Neuronal stem cell (in vitro differentiated cells): ENCODE measurements at regions not wholly inside any gene's neighbourhood (a gene's known extent, or its start where the extent isn't known, plus 50 kb on each side); places are given as distances from the start of the nearest gene placed in this dataset.
A peak's percentile ranks its signal among the peaks of the same experiment; 100 is the strongest.
"Not testable (repeated sequence)": the region's sequence is repeated elsewhere in the genome, so short reads cannot be mapped to it uniquely, and the experiment has no call there.

ENCODE experiments used
- DNase-seq: peaks from one replicate; pipeline ENCODE4 v3.0.0-alpha.2; 2013; ENCODE audit warnings: low spot score
- H2AFZ ChIP-seq: one replicate; pipeline ENCODE4 v1.6.1; 2013; ENCODE audit warnings: mild to moderate bottlenecking, low read length, inconsistent platforms
- H2AK5ac ChIP-seq: 2 replicates; pipeline ENCODE4 v1.6.1; 2013; ENCODE audit warnings: low read depth, mild to moderate bottlenecking, inconsistent platforms, low read length, moderate library complexity, mixed read lengths
- H2BK120ac ChIP-seq: 2 replicates; pipeline ENCODE4 v1.6.1; 2013; ENCODE audit warnings: low read depth, mild to moderate bottlenecking, inconsistent platforms, low read length, moderate library complexity, mixed read lengths
- H2BK12ac ChIP-seq: one replicate; pipeline ENCODE4 v1.6.1; 2013; ENCODE audit warnings: low read length, inconsistent platforms
- H2BK15ac ChIP-seq: 2 replicates; pipeline ENCODE4 v1.6.1; 2013; ENCODE audit warnings: mild to moderate bottlenecking, low read length, inconsistent platforms, mixed read lengths
- H2BK5ac ChIP-seq: one replicate; pipeline ENCODE4 v1.6.1; 2013; ENCODE audit warnings: inconsistent platforms, mild to moderate bottlenecking, low read length, moderate library complexity
- H3K14ac ChIP-seq: one replicate; pipeline ENCODE4 v1.6.1; 2013; ENCODE audit warnings: low read length, inconsistent platforms
- H3K18ac ChIP-seq: 2 replicates; pipeline ENCODE4 v1.6.1; 2013; ENCODE audit warnings: low read length, inconsistent platforms
- H3K23ac ChIP-seq: 2 replicates; pipeline ENCODE4 v1.6.1; 2013; ENCODE audit warnings: low read depth, mild to moderate bottlenecking, mixed read lengths, low read length, inconsistent platforms; ENCODE audit not compliant: poor library complexity
- H3K27ac ChIP-seq: replicated peaks from 3 replicates; pipeline ENCODE4 v1.5.1; 2013; ENCODE audit warnings: low read length, inconsistent platforms
- H3K27me3 ChIP-seq, 3 experiments: 2 replicates each; pipeline ENCODE4 v1.6.1; 2013; ENCODE audit warnings: low read length in 3 of 3, mild to moderate bottlenecking in 2 of 3, inconsistent platforms in 1 of 3, low read depth in 1 of 3, mixed read lengths in 1 of 3, moderate library complexity in 1 of 3; ENCODE audit not compliant: control insufficient read depth in 3 of 3, insufficient read depth in 3 of 3
- H3K36me3 ChIP-seq, 2 donors: replicated peaks in 1 of 2; 2 replicates each; pipeline ENCODE4 v1.6.1; 2013; ENCODE audit warnings: low read length in 2 of 2; ENCODE audit not compliant: control insufficient read depth in 2 of 2, insufficient read depth in 2 of 2
- H3K4ac ChIP-seq: 2 replicates; pipeline ENCODE4 v1.6.1; 2013; ENCODE audit warnings: inconsistent platforms, mild to moderate bottlenecking, low read length, moderate library complexity
- H3K4me1 ChIP-seq, 2 donors: 1 replicate in 1 of 2; 2 replicates in 1 of 2; pipeline ENCODE4 v1.6.1; 2013; ENCODE audit warnings: low read length in 2 of 2, low read depth in 1 of 2; ENCODE audit not compliant: control insufficient read depth in 2 of 2, insufficient read depth in 1 of 2
- H3K4me2 ChIP-seq: one replicate; pipeline ENCODE4 v1.6.1; 2013; ENCODE audit warnings: mild to moderate bottlenecking, low read length, inconsistent platforms; ENCODE audit not compliant: insufficient read depth, poor library complexity, severe bottlenecking
- H3K4me3 ChIP-seq, 2 donors: 2 replicates each; pipeline ENCODE4 v1.5.1; 2013; ENCODE audit warnings: low read length in 2 of 2, mild to moderate bottlenecking in 2 of 2, inconsistent platforms in 1 of 2, moderate library complexity in 1 of 2
- H3K79me1 ChIP-seq: one replicate; pipeline ENCODE4 v1.6.1; 2013; ENCODE audit warnings: low read depth, mild to moderate bottlenecking, inconsistent platforms, low read length, moderate library complexity
- H3K9ac ChIP-seq: one replicate; pipeline ENCODE4 v1.6.1; 2013; ENCODE audit warnings: mild to moderate bottlenecking, low read depth, low read length, inconsistent platforms; ENCODE audit not compliant: poor library complexity
- H3K9me3 ChIP-seq, 2 donors: replicated peaks in 1 of 2; 2 replicates each; pipeline versions ENCODE3 to v1.6.1; 2013; ENCODE audit warnings: low read length in 2 of 2, mild to moderate bottlenecking in 2 of 2, inconsistent platforms in 1 of 2, low read depth in 1 of 2, mixed read lengths in 1 of 2, moderate library complexity in 1 of 2; ENCODE audit not compliant: control insufficient read depth in 2 of 2, insufficient read depth in 1 of 2
- H4K8ac ChIP-seq: one replicate; pipeline ENCODE4 v1.6.1; 2013; ENCODE audit warnings: low read depth, mild to moderate bottlenecking, inconsistent platforms, low read length, moderate library complexity
- H4K91ac ChIP-seq: one replicate; pipeline ENCODE4 v1.6.1; 2013; ENCODE audit warnings: low read length, low read depth, mild to moderate bottlenecking, inconsistent platforms; ENCODE audit not compliant: poor library complexity
- WGBS, 2 donors: extraction: QIAGEN DNeasy Blood & Tissue Kit; methylation state at CpG; one replicate each; pipeline ENCODE4 v1.1.7; 2013; ENCODE audit warnings: missing lambda C conversion rate in 2 of 2, mixed read lengths in 1 of 2; ENCODE audit not compliant: insufficient read length in 2 of 2, insufficient replicate concordance in 1 of 2; ENCODE audit errors: extremely low coverage in 2 of 2; 5-methylcytosine and 5-hydroxymethylcytosine counted together

DNA sequence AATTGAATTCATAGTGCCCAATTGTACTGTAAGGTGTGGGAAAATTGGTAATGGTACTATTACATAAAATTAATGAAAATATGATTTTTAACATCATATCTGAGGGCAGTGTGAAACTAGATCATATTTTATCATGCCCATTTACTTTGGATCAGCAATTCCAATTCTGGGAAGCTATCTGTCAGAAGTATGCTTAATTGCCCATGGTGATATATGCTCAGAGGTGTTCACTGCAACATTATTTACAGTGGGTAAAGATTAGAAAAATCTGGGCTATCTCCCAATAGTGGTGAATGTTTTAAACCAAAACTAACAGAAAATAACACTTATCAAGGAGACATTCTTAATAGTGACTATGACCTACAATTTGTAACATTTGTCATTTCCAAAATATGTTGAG is 1260.0 kb downstream of the BRINP3 start:
- DNase-seq = no peak
- Histone ChIP-seq H3K36me3 (no peaks in the 10 kb centered on the region), H3K4me2 (no peak overlapping the region), H2BK12ac (no peak overlapping the region), H2AFZ (no peak overlapping the region), H3K4me3 (no peak overlapping the region), H2BK5ac (no peak overlapping the region), H3K23ac (no peak overlapping the region), H3K9me3 (no peaks in the 10 kb centered on the region), H3K27me3 (no peaks in the 10 kb centered on the region), H3K79me1 (no peaks in the 10 kb centered on the region), H2AK5ac (no peak overlapping the region), H3K14ac (no peak overlapping the region), H4K8ac (no peak overlapping the region), H4K91ac (no peak overlapping the region), H3K18ac (no peak overlapping the region), H2BK15ac (no peak overlapping the region), H3K9ac (no peak overlapping the region), H3K27ac (no peak overlapping the region), H3K4ac (no peak overlapping the region), H3K4me1 (peaks cover 0 to 2% of the 10 kb centered on the region in 2 donors), H2BK120ac (no peak overlapping the region)

GRCh38 chr1:189220750-189221149 is 1256.9 kb downstream of the BRINP3 start:
- Histone ChIP-seq H4K91ac (no peak overlapping the region), H3K36me3 (no peaks in the 10 kb centered on the region), H3K79me1 (no peaks in the 10 kb centered on the region), H2BK120ac (no peak overlapping the region), H3K18ac (no peak overlapping the region), H3K23ac (no peak overlapping the region), H3K27me3 (no peaks in the 10 kb centered on the region), H3K4ac (no peak overlapping the region), H2BK12ac (no peak overlapping the region), H2AFZ (no peak overlapping the region), H3K4me1 (no peaks in the 10 kb centered on the region), H3K27ac (no peak overlapping the region), H4K8ac (no peak overlapping the region), H3K4me3 (no peak overlapping the region), H2AK5ac (no peak overlapping the region), H2BK15ac (no peak overlapping the region), H3K4me2 (no peak overlapping the region), H3K9me3 (no peaks in the 10 kb centered on the region), H3K9ac (no peak overlapping the region), H3K14ac (no peak overlapping the region), H2BK5ac (no peak overlapping the region)
- no CpG with 5 or more reads among the region's 1 CpG for WGBS, 2 donors
- DNase-seq = no peak

DNA sequence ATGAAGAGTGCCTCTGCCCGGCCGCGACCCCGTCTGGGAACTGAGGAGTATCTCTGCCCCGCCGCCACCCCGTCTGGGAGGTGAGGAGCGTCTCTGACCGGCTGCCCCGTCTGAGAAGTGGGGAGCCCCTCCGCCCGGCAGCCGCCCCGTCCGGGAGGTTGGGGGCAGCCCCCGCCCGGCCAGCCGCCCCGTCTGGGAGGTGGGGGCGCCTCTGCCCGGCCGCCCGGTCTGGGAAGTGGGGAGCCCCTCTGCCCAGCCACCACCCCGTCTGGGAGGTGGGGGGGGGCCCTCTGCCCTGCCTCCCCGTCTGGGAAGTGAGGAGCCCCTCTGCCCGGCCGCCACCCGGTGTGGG is 1251.9 kb downstream of the BRINP3 start:
- DNase-seq, H2BK15ac ChIP-seq, H2BK12ac ChIP-seq, H3K36me3 ChIP-seq, H3K4me1 ChIP-seq, H2AFZ ChIP-seq, H3K9ac ChIP-seq, H2BK120ac ChIP-seq, H3K9me3 ChIP-seq, H3K4ac ChIP-seq, H3K4me2 ChIP-seq, H3K27me3 ChIP-seq, H3K23ac ChIP-seq, H3K14ac ChIP-seq, H2AK5ac ChIP-seq, H2BK5ac ChIP-seq, H3K4me3 ChIP-seq, H4K91ac ChIP-seq, H3K18ac ChIP-seq, H3K27ac ChIP-seq, H3K79me1 ChIP-seq: not testable (repeated sequence)
- WGBS, 2 donors = no CpG with 5 or more reads among the region's 28 CpGs
- H4K8ac ChIP-seq = peak overlapping the region; percentile 3

DNA sequence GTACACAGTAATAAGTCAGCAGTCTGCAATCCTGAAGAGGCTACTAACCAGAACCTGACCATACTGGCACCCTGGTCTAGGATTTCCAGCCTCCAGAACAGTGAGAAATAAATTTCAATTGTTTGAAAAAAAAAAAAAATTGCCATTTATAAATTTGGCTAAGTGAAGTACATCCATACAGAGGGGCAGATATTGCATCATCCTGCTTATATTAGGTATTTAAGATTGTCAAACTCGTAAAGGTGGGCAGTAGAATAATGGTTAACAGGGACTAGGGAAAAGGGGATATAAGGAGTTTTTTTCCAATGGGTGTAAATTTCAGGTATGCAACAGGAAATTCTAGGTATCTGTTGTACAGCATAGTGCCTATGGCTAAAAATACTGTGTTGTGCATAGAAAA is 1250.9 kb downstream of the BRINP3 start:
- WGBS, 2 donors = no CpG with 5 or more reads among the region's 1 CpG
- Histone ChIP-seq H4K8ac (no peak overlapping the region), H3K79me1 (no peaks in the 10 kb centered on the region), H3K36me3 (no peaks in the 10 kb centered on the region), H2BK15ac (no peak overlapping the region), H2AK5ac (no peak overlapping the region), H2BK120ac (no peak overlapping the region), H3K14ac (no peak overlapping the region), H2AFZ (no peak overlapping the region), H3K4me1 (no peaks in the 10 kb centered on the region), H3K27me3 (no peaks in the 10 kb centered on the region), H3K4ac (no peak overlapping the region), H4K91ac (no peak overlapping the region), H3K4me2 (no peak overlapping the region), H3K4me3 (no peak overlapping the region), H2BK12ac (no peak overlapping the region), H2BK5ac (no peak overlapping the region), H3K9me3 (no peaks in the 10 kb centered on the region), H3K23ac (no peak overlapping the region), H3K27ac (no peak overlapping the region), H3K18ac (no peak overlapping the region), H3K9ac (no peak overlapping the region)
- DNase-seq = no peak
